ENCODE measurements at regions not wholly inside any gene's neighbourhood (a gene's known extent, or its start where the extent isn't known, plus 50 kb on each side); places are given as distances from the start of the nearest gene placed in this dataset.

DNA sequence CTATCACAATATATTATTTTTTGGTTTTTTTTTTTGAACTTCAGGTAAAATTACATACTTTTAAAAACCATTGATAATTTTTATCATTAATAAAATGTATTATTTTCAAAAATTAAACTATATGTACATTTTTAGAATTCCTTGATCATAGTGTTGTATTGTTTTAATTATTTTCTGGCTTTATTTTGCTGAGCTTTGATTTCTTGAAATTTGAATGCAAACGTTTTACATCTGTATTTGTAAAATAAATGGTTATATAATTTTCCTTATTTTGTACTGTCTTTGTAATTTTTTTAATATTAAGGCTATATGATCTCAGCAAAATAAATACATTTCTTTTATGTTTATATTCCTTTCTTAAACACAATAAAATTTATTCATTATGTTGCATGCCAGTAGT lies 125.6 kb downstream of the KIF2B start:
- no peak overlapping the region for H2AK5ac ChIP-seq (ENCODE audit: low read depth, low read length)
- no peak overlapping the region for H4K8ac ChIP-seq (ENCODE audit: low read depth in 2 of 2, low read length in 2 of 2)
- no CpG with 5 or more reads among the region's 1 CpG for WGBS, 2 experiments (ENCODE audit: extremely low coverage in 2 of 2, insufficient read length in 1 of 2)
- intact Hi-C loops (cut with micrococcal nuclease), result no loop called here
- H2AFZ ChIP-seq (replicated peaks; ENCODE audit: low read length, poor library complexity), result no peak overlapping the region
- H3K23ac ChIP-seq (ENCODE audit: low read depth, low read length), result no peak overlapping the region
- no peak overlapping the region for H3K27ac ChIP-seq (ENCODE audit: insufficient read depth, low read length)
- no peak overlapping the region for H4K91ac ChIP-seq (ENCODE audit: insufficient read depth, low read depth, low read length)
- H3K27me3 ChIP-seq (ENCODE audit: control insufficient read depth, insufficient read depth, low read length), result no peaks in the 10 kb centered on the region
- H3K9ac ChIP-seq (ENCODE audit: low read depth, low read length), result no peak overlapping the region
- no peak overlapping the region for H2BK120ac ChIP-seq (ENCODE audit: low read depth, low read length)
- ATAC-seq (ENCODE audit: low read depth) (no peak), DNase-seq (no peak)
- TF ChIP-seq NFE2L2 (IDR thresholded peaks at IDR 0.05; ENCODE audit: low read depth, low read length), result no peak
- no peak for TF ChIP-seq MXI1 (IDR thresholded peaks at IDR 0.05; ENCODE audit: borderline replicate concordance, low read depth, low read length)
- TF ChIP-seq MAFK (IDR thresholded peaks at IDR 0.05; ENCODE audit: low read depth, low read length), result no peak
- no peak for TF ChIP-seq SMC3 (IDR thresholded peaks at IDR 0.05; ENCODE audit: low read depth, low read length)
- no peak for TF ChIP-seq RAD21 (IDR thresholded peaks at IDR 0.05; ENCODE audit: low read length)
- TF ChIP-seq, protein P1, sequence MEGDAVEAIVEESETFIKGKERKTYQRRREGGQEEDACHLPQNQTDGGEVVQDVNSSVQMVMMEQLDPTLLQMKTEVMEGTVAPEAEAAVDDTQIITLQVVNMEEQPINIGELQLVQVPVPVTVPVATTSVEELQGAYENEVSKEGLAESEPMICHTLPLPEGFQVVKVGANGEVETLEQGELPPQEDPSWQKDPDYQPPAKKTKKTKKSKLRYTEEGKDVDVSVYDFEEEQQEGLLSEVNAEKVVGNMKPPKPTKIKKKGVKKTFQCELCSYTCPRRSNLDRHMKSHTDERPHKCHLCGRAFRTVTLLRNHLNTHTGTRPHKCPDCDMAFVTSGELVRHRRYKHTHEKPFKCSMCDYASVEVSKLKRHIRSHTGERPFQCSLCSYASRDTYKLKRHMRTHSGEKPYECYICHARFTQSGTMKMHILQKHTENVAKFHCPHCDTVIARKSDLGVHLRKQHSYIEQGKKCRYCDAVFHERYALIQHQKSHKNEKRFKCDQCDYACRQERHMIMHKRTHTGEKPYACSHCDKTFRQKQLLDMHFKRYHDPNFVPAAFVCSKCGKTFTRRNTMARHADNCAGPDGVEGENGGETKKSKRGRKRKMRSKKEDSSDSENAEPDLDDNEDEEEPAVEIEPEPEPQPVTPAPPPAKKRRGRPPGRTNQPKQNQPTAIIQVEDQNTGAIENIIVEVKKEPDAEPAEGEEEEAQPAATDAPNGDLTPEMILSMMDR (conservative IDR thresholded peaks at IDR 0.05; ENCODE audit: low read depth, low read length), result no peak
- no peak for TF ChIP-seq POLR2A (IDR thresholded peaks at IDR 0.05; ENCODE audit: low read depth, low read length)
- TF ChIP-seq, protein P2, sequence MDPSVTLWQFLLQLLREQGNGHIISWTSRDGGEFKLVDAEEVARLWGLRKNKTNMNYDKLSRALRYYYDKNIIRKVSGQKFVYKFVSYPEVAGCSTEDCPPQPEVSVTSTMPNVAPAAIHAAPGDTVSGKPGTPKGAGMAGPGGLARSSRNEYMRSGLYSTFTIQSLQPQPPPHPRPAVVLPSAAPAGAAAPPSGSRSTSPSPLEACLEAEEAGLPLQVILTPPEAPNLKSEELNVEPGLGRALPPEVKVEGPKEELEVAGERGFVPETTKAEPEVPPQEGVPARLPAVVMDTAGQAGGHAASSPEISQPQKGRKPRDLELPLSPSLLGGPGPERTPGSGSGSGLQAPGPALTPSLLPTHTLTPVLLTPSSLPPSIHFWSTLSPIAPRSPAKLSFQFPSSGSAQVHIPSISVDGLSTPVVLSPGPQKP (IDR thresholded peaks at IDR 0.05; ENCODE audit: borderline replicate concordance, low read depth, low read length), result no peak
- TF ChIP-seq CHD1 (IDR thresholded peaks at IDR 0.05; ENCODE audit: low read depth, low read length), result no peak
- no peak for TF ChIP-seq USF2 (IDR thresholded peaks at IDR 0.05; ENCODE audit: low read depth, low read length)
- TF ChIP-seq RFX5 (IDR thresholded peaks at IDR 0.05; ENCODE audit: low read depth, low read length), result no peak
- H2BK15ac ChIP-seq (ENCODE audit: low read depth, low read length), result no peak overlapping the region
- H3K18ac ChIP-seq (ENCODE audit: low read depth, low read length), result no peak overlapping the region
- in situ Hi-C loops (cut with MboI; ENCODE audit: low sequenced_read_pairs), result no loop called here
- H2BK5ac ChIP-seq (ENCODE audit: low read depth, low read length, poor library complexity, severe bottlenecking), result no peak overlapping the region
- H3K9me3 ChIP-seq (ENCODE audit: control insufficient read depth, insufficient read depth, low read length), result peaks cover 15% of the 10 kb centered on the region
- no peaks in the 10 kb centered on the region for H3K4me1 ChIP-seq (ENCODE audit: control insufficient read depth, insufficient read depth, low read length)
- no peaks in the 10 kb centered on the region for H3K36me3 ChIP-seq (ENCODE audit: control insufficient read depth, insufficient read depth, low read length)
- H3K79me1 ChIP-seq (ENCODE audit: low read depth in 1 of 2, low read length in 2 of 2), result no peaks in the 10 kb centered on the region
- H3K56ac ChIP-seq (ENCODE audit: extremely low read depth, insufficient read depth, low read length), result no peak overlapping the region
- no TSS peak for BruUV-seq (replicated peaks)
- H3K9me1 ChIP-seq (ENCODE audit: insufficient read depth, low read length), result no peaks in the 10 kb centered on the region
- no peak overlapping the region for H2BK20ac ChIP-seq (ENCODE audit: low read depth, low read length)
- ChIA-PET POLR2A (ENCODE audit: unreplicated experiment) (no interaction called here), CTCF (no interaction called here)
- no peak overlapping the region for H3K14ac ChIP-seq (replicated peaks; ENCODE audit: low read depth, low read length)
- H2AK9ac ChIP-seq (replicated peaks; ENCODE audit: low read depth, low read length, poor library complexity), result no peak overlapping the region
- H4K20me1 ChIP-seq (ENCODE audit: insufficient read depth, low read length), result no peaks in the 10 kb centered on the region
- dilution Hi-C loops (cut with HindIII; ENCODE audit: low sequenced_read_pairs, unreplicated experiment), result no loop called here
- H3K4me2 ChIP-seq (ENCODE audit: low read depth, low read length), result no peak overlapping the region
- H4K5ac ChIP-seq (ENCODE audit: low read depth, low read length), result no peak overlapping the region
- no peak overlapping the region for H3K4ac ChIP-seq (ENCODE audit: low read depth, low read length)
- no peak overlapping the region for H3K4me3 ChIP-seq (ENCODE audit: insufficient read depth, low read depth, low read length)

Data from IMR-90 (cell line).